NCI-H226 (cell line): ENCODE measurements at regions not wholly inside any gene's neighbourhood (a gene's known extent, or its start where the extent isn't known, plus 50 kb on each side); places are given as distances from the start of the nearest gene placed in this dataset.

Experiments used
- DNase-seq: peaks from one replicate; pipeline ENCODE4 v3.0.0-alpha.2; 2015

DNA sequence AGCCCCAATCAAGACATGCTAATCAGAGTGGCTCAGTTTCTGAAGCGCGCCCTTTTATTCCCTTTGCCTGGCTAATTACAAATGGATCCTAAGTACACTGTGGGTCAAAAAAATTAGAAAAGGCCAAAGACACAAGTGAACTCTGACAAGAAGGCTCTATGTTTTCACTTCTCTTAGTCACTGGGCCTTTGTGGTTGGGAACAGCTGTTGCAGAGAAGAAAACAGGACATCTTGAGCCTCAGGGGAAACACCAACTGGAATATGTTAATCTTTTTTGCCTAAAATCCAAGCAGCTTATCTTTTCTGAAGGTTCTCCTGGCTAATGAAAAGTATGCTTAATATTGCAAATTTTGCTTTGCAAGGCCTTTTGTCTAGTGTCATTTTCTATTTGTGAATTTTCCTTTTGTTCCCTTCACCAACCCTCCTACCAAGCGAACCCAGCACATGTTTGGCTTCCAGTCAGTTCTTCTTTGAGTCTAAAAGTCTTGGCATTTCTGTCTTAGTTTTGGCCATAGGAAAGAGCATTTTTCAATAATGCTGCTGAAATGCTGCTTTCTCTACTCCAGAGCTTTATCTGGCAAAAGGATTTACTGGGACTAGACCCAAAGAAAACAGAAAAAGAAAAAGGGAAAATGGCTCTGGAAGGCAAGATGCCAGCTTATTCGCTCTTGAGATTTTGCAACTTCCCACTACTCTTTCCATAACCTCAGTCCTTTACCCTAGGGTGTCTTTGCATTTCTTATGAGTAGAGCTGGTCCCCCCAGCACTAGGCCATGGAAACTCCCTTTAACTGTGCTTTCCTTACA is 440.2 kb upstream of the ST6GAL2 start:
- no peak for DNase-seq

DNA sequence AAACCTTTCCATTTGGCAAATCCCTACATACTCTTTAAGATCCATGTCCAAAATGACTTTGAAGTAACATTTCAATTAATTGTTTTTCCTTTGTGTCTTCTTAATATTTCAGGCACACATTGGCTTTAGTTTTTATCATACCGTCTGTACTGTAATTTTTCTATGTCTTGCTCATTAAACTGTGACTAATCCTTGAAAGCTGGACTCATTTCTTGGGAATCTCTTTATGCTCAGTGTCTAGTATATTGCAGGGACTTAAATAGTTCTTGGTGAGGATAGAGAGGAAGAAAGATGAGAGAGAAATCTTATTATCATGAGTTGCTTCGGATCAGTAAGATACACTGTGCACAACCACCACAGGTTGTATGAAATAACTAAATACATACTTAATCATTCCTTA is 448.3 kb upstream of the ST6GAL2 start:
- no peak for DNase-seq

DNA sequence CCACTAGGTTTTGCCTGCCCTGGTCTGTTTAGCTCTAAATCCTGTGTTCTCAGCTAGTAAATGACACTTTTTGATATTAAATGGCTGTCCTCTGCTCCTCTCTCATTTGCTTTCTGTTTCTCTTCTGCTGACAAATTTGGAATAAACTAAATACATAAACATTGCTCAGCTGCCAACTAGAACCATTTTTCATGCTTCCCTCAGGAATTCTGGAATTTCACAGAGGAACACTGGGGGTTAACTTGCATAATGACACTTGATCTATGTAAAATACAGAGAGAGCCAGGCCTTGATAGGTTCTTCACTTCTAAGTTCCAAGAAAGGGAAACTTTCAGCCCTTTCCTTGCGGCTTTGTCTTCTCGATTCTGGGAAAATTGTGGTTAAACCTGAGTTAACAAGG is 450.6 kb upstream of the ST6GAL2 start:
- no peak for DNase-seq

DNA sequence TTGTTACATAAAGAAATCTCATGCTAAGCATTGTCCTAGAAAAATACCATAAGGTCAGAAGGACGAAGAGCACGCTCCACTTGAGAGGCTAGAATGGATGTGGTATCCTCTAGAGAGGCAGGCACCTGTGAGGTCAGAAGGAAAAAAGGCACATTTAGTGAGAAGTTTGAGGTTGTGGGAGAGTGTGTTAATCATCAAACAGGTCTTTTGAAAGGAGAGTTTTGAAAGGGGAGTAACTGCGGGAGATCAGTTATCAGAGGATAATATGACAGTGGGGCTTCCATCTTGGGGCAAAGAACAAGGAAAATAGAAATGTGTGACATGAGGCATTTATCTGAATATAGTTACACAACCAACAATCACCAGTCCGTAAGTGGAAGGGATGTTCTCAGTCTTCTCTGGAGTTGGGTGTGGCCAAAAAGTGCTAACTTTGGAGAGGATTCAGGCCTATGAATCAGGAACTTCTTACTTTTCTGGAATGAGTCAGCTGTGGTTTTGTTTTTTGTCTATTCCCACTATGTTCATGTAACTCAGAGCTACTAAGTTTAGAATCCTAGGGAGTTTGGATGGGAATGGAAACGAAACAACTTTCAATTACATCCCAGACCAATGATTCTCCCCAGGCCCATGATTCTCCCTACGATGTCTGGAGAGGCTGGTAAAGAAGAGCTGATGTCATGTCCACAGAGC is 451.4 kb upstream of the ST6GAL2 start:
- no peak for DNase-seq

DNA sequence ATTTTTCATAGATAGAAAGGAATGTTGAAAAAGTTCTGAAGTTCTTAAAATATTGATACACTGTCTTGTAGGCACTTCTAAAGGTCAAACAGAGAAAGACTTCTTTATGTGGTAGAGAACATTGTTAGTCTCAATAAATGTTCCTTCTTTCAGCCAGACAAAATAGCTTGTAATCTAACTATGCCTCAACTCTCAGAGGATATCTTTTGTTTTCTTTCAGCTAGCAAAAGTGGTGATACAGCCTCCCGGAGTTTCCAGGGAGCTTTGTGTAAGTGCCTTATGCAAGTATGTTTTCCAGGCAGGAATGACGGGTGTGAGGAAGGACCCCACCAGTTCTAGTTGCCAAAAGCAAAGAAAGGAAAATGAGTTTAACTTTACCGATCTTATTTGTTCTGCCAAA is 452.1 kb upstream of the ST6GAL2 start:
- no peak for DNase-seq

DNA sequence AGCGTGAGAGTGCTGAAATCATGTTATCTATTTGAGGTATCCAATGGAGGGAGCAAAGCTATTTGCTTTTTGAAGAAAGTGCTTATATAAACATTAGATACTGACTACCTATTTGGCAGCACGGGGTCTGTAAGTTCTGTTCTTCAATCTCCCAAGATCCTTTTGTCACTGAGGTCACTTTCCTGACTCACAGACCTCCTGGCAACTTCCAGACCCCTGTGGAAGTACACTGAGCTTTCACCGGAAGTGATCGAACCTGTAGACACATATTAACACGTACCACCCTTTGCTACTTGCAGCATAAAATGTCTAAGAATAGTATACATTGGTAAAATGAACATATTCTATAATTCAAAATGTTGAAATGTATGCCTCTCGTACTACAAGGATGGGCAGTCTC is 452.6 kb upstream of the ST6GAL2 start:
- no peak for DNase-seq

DNA sequence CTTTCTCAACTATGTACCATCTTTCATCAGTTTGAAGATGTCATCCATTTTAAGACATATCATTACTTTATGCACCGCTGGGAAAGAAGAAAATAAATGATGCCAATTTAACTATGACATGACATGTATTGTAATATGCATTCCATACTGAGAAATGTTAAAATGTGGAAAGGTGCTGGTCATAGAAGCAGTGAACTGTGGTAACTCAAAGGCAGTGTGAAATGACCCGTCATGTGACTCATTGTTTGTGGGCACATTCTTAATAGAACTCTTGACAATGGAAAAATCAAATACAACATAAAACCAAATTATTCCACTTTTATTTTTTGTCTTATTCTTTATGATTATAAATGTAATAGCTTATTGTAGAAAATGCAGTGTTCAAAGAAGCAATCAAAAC is 455.0 kb upstream of the ST6GAL2 start:
- no peak for DNase-seq

DNA sequence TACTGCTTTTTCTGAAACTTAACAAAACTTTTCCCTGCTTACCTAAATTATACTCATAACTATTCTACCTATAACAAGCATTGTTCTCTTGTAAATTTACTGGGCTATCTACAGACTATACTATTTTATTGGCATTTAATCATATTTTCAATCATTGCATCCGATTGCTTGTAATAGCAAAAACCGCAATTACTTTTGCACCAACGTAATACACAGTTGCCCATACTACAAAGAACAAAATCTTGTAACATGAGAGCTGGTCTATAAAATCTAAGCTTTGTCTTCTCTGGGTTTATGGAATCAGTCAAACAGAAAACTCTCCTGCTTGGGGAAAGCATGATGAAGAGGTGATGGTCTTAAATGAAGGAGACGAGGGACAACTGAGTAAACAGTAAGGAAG is 463.4 kb upstream of the ST6GAL2 start:
- DNase-seq, result no peak

DNA sequence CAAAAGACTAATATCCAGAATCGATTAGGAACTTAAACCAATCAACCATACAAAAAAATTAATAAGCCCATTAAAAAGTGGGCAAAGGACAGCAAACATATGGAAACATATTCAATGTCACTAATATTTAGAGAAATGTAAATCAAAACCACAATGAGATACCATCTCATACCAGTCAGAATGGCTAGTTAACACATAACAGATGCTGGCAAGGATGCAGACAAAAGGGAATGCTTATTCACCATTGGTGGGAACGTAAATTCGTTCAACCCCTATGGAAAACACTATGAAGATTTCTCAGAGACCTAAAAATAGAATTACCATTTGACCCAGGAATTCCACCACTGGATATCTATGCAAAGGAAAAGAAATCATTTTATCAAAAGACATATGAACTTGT is 468.2 kb upstream of the ST6GAL2 start:
- DNase-seq, result no peak

DNA sequence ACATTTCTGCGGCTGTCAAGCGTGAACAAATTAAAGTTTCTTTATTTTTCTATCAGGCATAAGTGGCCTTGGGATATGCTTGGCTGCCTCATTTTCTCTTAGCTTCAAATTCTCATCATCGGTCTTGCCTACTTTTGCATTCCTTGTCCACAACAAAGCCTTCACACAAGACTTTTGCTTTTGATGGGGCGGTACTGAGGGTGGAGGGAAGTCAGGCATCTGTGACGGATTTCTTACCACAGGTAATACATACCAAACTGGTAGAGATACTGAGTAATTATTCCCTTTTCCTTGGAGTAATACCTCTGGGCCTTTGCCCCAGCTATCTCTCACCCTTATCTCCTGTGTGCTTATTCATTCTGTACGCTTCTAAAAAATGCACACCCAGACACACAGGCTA is 468.3 kb upstream of the RGPD4 start:
- no peak for DNase-seq

DNA sequence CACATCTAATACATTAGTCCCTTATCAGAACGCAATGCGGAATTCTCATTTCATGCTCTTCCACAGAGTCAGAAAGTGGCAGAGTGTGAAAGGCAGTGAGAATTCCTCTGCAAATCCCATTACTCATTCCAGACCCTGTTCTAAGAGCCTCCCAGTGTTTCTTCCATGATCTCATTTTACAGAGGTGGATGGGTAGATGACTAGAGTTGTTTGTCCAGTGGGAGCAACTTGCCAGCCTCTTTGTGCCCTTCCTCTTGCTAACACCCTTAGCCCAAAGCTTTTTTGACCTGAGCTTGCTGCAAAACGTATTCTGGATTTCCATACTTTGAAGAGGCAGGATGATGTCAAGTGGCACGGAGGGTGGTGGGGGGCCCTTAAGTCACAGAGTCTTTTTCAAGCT is 467.7 kb upstream of the RGPD4 start:
- no peak for DNase-seq

DNA sequence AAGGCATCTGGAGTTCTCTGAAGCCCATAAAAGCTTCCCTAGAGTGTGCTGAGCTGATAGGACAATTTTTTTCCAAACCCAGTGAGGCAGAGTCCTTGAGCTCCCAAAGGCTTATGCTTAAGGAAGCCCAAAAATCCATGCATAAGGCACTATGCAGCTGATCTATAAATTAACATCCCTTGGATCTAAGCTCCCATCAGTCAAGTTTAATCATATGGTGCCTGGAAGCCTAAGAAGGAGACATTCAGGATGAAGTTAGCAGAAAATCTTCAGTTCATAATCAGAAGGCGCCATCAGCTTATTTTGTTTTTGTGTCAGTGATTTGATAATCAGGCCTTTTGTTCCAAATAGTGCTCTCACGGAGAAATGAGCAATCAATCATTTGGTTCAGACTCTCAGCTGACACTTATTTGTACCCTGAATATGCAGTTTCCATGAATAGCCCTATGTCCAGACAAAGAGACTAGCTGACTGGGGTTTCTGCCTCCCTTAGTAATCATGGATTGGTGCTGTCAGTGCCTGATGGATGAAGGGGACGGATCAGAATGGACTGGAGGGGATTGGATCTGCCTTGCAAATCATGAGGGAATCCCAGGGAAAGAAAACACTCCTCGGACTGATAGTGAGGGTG is 464.8 kb upstream of the RGPD4 start:
- no peak for DNase-seq

DNA sequence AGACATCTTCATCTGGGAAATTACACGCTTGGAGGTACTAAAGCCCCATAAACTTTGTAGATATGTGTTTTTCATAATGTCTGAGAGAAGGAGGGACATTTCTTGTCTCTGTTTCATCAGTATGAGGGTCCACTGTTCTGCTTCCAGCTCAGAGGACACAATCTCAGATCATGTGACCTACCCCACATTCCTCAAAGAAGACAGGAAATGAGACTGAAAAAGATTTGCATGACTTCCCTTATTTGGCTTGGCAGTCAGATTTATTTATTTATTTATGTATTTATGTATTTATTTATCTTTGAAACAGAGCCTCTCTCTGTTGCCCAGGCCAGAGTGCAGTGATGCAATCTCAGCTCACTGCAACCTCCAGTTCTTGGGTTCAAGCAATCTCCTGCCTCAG is 463.7 kb upstream of the RGPD4 start:
- DNase-seq, result no peak

DNA sequence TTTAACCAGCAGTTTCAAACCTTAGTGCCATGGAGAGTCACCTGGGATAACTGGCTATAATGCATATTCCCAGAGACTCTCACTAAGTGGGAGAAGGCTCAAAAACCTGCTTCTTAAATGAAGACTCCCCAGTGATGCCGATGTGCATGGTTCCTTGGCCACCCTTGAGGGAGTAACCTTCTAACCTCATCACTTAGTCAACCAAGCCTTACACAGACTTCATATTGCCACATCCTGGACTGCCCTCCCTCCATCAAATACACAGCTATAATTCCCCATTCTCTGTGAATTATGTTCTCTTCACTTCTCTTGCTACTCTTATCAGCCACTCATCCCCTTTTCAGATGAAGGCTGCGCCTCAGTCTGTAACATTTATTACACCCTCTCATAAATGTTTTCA is 462.9 kb upstream of the RGPD4 start:
- DNase-seq, result no peak

DNA sequence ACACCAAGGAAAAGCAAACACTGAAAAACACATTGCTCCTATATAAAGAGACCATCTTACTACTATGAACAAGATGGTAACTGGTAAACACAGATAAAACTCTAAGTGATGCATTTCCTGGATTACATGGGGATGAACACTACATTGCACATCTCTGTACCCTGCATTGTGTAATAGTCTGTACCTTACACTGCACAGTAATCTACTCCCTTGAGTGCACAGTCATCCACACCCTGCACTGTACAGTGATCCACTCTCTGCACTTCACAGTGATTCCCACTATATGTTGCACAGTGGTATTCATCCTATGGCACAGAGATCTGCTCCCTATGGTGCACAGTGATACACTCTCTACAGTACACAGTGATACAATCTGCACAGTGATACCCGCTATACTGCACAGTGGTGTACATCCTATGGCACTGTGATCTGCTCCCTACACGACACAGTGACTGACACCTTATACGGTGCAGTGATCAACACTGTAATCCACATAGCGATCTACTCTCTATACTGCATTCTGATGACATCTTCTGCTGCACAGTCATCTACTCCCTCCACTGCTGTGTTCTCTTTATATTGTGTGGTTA is 462.2 kb upstream of the RGPD4 start:
- no peak for DNase-seq

DNA sequence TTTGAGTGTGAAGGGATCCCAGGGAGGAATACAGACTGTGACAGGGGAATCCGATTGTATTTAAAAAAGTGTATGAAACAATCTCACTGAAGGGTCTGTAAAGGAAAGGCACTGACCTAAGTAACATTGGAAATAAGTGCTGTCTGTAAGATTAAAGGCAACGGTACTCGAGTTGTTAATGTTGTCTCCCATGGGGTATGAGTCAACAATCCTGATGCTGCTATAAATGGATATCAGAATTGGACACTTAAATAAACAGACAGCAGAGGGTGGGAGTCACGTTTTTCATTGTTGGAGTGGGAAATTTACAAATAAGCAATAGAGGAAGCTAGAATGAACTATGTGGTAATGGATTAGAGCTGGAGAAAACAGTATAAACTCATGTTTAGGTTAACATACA is 452.4 kb upstream of the RGPD4 start:
- DNase-seq, result no peak

DNA sequence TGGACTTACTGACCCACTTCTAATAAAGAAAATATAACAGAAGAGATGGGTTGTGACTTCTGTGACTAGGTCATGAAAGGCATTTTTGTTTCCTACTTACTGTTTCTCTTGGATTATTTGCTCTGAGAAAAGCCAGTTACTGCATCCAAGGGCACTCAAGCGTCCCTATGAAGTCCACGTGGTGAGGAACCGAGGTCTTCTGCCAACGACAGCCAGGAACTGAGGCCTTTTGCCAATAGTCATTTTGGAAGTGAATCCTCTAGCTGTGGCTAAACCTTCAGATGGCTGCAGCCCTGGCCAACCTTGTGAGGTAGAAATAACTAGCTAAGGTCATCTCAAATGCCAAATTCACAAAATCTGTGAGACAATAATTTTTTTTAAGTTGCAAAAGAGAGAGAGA is 449.8 kb upstream of the RGPD4 start:
- DNase-seq, result no peak

DNA sequence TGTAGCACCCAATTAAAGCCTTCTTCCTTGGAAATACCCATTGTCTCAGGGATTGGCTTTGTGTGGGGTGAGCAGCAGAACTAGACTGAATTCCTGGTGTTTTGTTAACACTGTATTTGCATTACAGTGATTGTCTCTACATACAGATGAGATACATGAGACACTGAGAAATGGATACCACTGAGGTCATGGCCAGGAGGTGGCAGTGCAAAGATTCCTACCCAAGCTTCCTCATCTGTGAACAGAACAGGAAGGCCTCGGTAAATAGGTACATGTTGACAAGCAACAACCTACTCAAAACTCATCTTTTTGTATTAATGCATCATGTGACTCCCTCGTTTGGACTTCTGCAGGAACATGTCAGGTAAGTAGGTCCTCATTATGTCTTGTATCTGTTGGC is 445.8 kb upstream of the RGPD4 start:
- DNase-seq, result no peak

DNA sequence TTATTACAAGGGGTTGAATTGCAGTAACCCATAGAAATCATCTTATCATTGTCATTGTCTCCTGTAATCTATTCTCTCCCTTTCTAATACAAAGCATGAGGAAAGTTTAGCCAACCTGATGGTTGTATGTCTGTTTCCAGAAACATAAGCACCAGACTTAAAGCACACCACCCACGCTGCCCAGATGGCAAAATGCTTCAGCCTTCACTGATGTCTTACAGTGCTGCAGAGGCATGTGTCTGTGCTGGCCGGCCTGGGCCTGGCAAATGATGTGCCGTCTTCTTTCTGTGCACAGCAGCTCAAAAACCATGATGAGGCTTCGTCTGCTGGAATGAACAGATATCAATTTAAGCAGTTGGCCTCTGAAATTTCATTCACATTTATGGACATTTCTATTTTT is 443.0 kb upstream of the RGPD4 start:
- DNase-seq, result no peak

DNA sequence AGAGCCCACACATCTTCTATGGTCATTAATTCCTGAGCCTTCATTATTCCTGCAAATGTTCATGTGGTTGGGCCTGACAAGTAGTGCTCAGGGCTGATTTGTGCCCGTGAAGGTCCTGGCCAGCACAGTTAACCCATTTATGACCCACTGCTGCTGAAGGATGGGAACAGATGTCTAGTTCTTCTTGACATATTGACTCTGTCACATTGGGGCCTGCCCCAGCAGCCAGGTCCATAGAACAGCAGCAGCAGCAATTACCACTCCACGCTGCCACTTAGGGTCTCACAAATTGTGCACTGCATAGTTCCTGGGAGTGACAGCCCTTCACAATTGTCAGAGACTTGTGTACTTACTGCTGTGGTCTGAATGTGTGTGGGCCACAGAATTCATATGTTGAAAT is 442.3 kb upstream of the RGPD4 start:
- no peak for DNase-seq

DNA sequence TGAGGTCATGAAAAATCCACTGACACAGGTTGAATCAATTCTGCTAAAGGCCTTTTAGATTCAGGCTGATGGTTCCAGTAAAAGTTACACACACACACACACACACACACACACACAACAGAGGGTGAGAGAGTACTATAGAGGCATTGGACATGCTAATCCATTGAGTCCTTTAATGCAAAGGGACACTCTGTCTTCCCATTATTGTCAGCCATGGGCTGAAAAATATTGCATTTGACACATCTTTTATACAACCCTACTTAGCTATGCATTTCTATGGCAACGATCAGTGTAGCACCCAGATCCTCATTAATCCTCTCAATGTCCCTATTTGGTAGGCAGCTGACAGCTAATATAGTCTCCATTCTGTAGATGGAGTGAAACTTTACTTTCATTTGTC is 440.8 kb upstream of the RGPD4 start:
- DNase-seq, result no peak

DNA sequence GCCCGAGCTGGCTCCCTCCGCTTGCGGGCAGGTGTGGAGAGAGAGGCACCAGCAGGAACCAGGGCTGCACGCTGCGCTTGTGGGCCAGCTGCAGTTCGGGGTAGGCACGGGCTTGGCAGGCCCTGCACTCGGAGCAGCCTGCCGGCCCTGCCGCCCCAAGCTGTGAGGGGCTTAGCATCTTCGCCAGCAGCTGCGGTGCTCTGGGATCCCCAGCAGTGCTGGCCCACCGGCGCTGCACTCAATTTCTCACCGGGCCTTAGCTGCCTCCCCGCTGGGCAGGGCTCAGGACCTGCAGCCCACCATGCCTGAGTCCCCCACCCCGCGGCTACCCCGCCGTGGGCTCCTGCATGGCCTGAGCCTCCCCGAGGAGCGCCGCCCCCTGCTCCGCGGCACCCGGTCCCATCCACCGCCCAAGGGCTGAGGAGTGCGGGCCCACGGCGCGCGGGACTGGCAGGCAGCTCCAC is 434.4 kb upstream of the RGPD4 start:
- no peak for DNase-seq

DNA sequence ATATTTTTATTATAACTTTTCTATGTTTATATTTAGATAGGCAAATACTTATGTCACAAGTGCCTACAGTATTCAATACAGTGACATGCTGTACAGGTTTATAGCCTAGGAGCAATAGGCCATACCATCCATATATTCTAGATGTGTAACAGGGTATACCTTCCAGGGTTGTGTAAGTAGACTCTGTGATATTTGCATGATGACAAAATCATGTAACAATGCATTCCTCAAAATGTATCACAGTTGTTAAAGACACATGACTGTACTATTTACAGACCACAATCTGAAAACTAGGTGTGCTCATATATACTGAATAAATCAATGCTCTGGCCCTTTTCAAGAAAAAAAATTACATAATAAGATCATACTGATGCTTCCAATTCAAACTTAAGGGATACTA is 433.2 kb upstream of the RGPD4 start:
- DNase-seq, result no peak

DNA sequence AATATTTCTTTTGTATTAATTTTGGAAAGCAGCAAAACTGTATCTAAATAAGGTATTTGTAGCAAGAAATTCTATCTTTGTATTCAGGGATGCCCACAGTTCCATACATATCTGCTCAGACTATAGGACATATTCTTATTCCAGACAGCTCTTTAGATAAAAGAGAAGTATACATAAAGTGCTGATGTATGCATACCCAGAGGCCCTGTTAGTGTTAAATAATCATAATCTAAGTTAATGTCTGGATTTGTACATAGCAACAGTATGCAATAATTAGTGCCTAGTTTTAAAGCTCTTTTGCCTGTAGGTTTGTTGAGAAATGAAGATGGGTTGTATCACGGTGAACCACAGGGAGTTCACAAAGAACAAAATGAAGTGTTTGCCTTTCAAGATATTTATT is 428.0 kb upstream of the RGPD4 start:
- no peak for DNase-seq
